Stimulated activated CD4-positive, alpha-beta T cell treated with anti-CD3 and anti-CD28 coated beads, Interleukin-1b, Interleukin-23, amount 100 ng/mL, for 4 hours (primary cell): ENCODE measurements at regions not wholly inside any gene's neighbourhood (a gene's known extent, or its start where the extent isn't known, plus 50 kb on each side); places are given as distances from the start of the nearest gene placed in this dataset.
"Not testable (repeated sequence)": the region's sequence is repeated elsewhere in the genome, so short reads cannot be mapped to it uniquely, and the experiment has no call there.

ENCODE experiments used
- DNase-seq, 2 donors: peaks; one replicate each; pipeline ENCODE4 v3.0.0-alpha.2; 2020; ENCODE audit warnings: low read depth in 2 of 2

DNA sequence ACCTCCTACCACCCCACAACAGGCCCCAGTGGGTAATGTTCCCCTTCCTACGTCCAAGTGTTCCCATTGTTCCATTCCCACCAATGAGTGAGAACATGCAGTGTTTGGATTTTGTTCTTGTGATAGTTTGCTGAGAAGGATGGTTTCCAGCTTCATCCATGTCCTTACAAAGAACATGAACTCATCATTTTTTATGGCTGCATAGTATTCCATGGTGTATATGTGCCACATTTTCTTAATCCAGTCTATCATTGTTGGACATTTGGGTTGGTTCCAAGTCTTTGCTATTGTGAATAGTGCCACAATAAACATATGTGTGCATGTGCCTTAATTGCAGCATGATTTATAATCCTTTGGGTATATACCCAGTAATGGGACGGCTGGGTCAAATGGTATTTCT, 81.6 kb downstream of the P2RY10 start:
- not testable (repeated sequence) for DNase-seq

DNA sequence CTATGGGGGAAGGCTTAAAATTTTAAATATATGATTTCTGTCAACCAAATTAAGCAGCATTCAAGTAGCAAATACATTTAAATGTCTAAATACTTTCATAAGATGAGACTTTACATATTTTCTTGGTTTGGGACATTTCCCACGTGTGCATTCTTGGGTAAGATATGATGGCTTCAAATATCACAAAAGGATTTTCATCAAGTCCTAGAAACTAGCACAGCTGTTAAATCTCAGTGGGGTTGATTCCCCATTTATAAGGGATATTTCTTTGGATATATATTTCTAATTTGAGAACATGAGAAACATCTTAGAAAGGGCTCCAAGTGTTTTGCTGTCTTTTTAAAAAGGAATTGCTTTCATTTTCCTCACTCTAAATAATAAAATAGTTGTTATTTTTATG, 90.2 kb downstream of the P2RY10 start:
- no peak for DNase-seq

- no peak for DNase-seq
Measured at GRCh38 chrX:79036157-79036880, 91.1 kb downstream of the P2RY10 start.

DNA sequence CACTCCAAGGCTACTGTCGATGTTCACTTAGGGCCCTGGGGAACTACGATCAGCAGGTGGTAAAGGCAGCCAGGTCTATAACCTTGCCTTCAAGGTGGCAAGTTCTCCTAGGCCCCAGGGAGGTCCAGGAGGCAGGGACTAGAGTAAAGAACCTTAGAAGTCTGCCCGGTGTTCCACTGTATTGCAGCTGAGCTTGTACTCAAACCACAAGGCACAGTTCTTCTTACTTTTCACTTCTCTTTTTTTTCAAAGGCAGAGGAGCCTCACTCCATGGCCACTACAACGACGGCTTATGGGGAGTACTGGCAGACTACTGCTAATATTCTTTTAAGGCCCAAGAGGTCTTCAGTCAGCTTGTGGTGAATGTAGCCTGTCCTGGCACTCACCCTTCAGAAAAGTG, 78.8 kb upstream of the GPR174 start:
- DNase-seq, result no peak

DNA sequence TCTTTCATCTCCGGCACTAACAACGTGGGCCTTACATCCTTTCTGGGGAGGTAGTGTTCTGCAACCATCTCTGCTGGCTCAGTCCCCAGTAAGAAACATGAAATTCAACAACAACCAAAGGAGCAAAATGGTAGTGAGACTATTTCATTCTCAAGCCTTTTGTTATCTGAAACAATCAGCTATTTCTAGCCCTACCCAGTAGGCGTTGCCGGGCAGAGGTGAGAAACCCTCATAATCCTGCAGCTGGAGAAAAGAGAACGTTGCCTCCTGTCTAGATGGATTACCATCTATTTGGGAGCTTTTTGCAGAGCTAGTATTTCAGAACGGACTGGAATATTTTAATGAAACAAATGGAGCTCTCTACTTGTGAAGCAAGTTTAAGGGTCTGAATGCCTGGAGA, 66.4 kb upstream of the GPR174 start:
- no peak for DNase-seq

- DNase-seq, result no peak
Measured at GRCh38 chrX:79079477-79079876, 65.0 kb upstream of the GPR174 start.

DNA sequence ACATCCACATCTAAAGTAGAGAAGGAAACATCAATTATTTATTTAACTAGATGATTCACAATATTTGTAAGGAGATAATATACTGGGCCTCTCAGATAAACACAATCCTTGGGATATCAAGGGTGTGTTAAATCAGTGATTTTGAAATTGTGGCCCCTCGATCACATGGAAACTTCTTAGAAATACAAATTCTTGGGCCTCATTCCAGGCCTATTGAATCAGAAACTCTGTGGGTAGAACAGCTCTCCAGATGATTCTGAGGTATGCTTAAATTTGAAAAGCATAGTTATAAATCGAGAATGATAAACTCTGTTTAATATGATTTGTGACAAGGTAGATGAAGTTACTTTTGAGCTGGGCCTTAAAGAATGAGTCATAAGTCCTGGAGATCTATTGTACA, 64.3 kb upstream of the GPR174 start:
- no peak for DNase-seq

- DNase-seq, result peak in 1 of 2 donors; percentile 37
Measured at GRCh38 chrX:79081895-79082512, 62.5 kb upstream of the GPR174 start.

DNA sequence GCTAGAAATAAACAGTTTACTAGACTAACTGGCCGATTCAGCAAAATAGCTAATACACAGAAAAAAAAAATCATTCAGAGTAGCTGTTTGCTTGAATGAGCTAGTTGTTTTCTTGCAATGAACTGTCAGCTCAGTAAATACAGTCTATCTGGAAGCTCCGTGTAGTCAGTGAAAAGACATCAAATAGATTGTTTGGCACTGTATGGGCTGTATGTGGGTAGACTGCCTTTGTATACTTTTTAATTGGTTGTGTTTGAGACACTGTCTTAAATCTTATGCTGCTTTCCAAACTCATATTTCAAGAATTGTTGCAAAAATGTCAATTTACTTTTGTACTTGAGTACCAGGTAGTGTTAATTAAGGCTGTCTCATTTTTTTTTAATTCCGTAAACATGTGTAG, 61.6 kb upstream of the GPR174 start:
- DNase-seq, result no peak

DNA sequence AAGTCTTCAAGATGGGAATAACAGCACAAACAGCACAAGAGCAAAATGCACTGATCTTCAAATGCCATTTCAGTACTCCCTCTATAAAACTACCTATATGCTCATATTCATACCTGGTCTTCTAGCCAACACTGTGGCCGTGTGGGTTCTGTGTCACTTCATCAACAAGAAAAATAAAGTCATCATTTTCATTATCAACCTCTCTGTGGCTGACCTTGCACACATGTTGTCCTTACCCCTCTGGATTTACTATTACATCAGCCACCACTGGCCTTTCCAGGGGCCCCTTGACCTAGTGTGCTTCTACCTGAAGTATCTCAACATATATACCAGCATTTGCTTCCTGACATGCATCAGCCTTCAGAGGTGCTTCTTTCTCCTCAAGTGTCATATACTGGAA, 59.6 kb upstream of the GPR174 start:
- DNase-seq, result no peak

- DNase-seq, result no peak
Measured at GRCh38 chrX:79089896-79090584, 54.4 kb upstream of the GPR174 start.

DNA sequence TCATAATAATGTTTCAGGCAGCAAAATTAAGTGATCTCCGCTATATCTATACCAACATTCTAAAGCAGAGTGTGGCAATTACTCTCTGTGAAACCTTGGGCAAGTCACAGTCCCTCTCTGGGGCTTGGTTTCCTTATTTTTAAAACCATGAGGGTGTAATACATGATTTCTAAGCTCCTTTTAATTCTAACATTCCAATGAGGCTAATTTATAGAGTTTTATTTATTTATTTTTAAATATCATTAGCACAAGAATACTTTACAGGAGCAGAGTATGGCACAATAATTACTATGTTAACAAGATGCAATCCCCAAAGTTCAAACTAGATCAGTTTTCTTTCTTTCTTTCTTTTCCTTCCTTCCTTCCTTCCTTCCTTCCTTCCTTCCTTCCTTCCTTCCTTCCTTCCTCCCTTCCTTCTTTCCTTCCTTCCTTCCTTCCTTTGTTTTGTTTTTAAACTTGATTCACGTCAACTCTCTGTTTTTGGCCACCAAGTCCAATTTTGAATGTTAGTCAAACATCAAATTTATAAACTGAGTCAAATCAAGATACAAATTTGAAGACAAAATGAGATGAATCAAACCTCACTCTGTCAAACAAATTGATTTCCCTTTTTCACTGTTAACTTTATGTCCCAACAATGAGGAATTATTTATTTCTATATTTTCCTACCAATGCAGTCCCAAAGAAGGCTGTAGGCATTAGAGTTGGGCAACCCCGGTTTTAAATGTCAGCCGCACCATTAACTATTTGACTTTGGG, 50.2 kb upstream of the GPR174 start:
- no peak for DNase-seq
